GM04504 (cell line): ENCODE measurements at regions not wholly inside any gene's neighbourhood (a gene's known extent, or its start where the extent isn't known, plus 50 kb on each side); places are given as distances from the start of the nearest gene placed in this dataset.
"Not testable (repeated sequence)": the region's sequence is repeated elsewhere in the genome, so short reads cannot be mapped to it uniquely, and the experiment has no call there.

Experiments
- DNase-seq: peaks from one replicate; pipeline ENCODE4 v3.0.0-alpha.2; 2012; ENCODE audit warnings: low read depth

- DNase-seq: no peak
These were observed 232.8 kb upstream of the MCHR2 start for GRCh38 chr6:100226811-100227210.

- not testable (repeated sequence) for DNase-seq
These were observed 229.9 kb upstream of the MCHR2 start for GRCh38 chr6:100223952-100224351.

- no peak for DNase-seq
These were observed 226.5 kb upstream of the MCHR2 start for GRCh38 chr6:100220543-100220942.

- no peak for DNase-seq
These were observed 223.4 kb upstream of the MCHR2 start for GRCh38 chr6:100217225-100218012.

- DNase-seq: no peak
These were observed 222.7 kb upstream of the MCHR2 start for GRCh38 chr6:100216760-100217159.

GRCh38 chr6:100212131-100212530 is 218.1 kb upstream of the MCHR2 start:
- no peak for DNase-seq

- DNase-seq: no peak
These were observed 216.4 kb upstream of the MCHR2 start for GRCh38 chr6:100210137-100211117.

GRCh38 chr6:100209323-100210136 is 215.5 kb upstream of the MCHR2 start:
- no peak for DNase-seq

GRCh38 chr6:100203400-100203799 is 209.4 kb upstream of the MCHR2 start:
- peak; percentile 93 for DNase-seq

GRCh38 chr6:100202417-100203194 is 208.6 kb upstream of the MCHR2 start:
- DNase-seq: peak; percentile 94

- DNase-seq: not testable (repeated sequence)
These were observed 202.4 kb upstream of the MCHR2 start for GRCh38 chr6:100196214-100196982.

GRCh38 chr6:100195244-100195643 is 201.2 kb upstream of the MCHR2 start:
- DNase-seq: not testable (repeated sequence)

- DNase-seq: no peak
These were observed 200.5 kb upstream of the MCHR2 start for GRCh38 chr6:100194535-100194934.

GRCh38 chr6:100188754-100189153 is 194.7 kb upstream of the MCHR2 start:
- no peak for DNase-seq

- no peak for DNase-seq
These were observed 192.5 kb upstream of the MCHR2 start for GRCh38 chr6:100186552-100186951.

GRCh38 chr6:100185615-100186014 is 191.6 kb upstream of the MCHR2 start:
- no peak for DNase-seq

GRCh38 chr6:100184473-100184872 is 190.4 kb upstream of the MCHR2 start:
- no peak for DNase-seq

- DNase-seq: no peak
These were observed 188.3 kb upstream of the MCHR2 start for GRCh38 chr6:100182313-100182712.

- DNase-seq: no peak
These were observed 187.3 kb upstream of the MCHR2 start for GRCh38 chr6:100181309-100181708.

GRCh38 chr6:100179576-100179975 is 185.6 kb upstream of the MCHR2 start:
- no peak for DNase-seq
